Inflammatory macrophage treated with lipopolysaccharide for 1 hour (primary cell): ENCODE measurements at regions not wholly inside any gene's neighbourhood (a gene's known extent, or its start where the extent isn't known, plus 50 kb on each side); places are given as distances from the start of the nearest gene placed in this dataset.

Experiments
- DNase-seq, 2 donors: peaks; one replicate each; pipeline ENCODE4 v3.0.0-alpha.2; 2020 to 2022

DNA sequence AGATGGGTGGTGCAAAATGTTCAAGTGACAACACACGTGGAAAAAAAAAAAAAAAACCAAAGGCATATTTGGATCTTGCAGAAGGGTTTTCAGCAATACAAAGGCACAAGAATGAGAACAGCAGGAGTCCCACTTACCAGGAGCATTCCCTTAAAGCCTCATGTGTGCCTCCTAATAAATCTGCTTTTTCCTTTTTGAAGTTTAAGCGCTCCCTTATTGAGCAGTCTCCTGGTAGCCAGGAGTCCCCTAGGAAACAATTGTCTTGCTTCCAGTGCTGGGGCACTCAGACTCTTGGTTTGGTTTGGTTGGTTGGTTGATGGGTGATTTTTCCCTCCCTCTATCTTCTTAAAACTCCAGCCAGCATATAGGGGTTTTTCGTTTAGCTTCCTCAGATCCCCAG, 321.8 kb upstream of the NFE2L3 start:
- no peak for DNase-seq

DNA sequence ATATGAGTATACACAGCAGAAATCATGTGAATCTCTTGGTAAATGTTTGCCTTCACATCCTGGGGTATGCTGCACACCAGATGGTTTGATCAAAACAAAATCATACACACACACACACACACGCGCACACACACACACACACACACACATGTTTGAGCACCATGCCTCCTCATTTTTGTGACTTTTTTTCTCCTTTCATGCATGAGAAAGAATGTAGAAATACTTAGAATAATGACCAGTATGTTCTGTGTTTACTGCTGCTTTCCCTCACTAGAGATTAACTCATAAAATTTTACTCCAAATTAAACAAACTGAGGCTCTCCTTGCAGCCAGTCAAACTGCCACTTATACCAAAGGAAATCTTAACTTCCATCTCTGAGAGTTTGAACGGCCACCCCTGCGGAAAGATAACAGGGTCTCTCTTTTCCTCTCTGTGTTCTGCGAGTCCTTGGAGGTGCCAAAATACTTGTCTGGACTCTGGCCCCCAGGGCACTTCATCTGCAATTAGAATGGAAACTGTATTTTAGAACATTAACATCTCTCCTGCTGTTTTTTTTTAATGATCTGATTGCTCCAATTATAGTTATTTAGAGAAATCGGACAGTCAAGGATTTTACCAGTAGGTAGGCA, 320.8 kb upstream of the NFE2L3 start:
- DNase-seq, result no peak

DNA sequence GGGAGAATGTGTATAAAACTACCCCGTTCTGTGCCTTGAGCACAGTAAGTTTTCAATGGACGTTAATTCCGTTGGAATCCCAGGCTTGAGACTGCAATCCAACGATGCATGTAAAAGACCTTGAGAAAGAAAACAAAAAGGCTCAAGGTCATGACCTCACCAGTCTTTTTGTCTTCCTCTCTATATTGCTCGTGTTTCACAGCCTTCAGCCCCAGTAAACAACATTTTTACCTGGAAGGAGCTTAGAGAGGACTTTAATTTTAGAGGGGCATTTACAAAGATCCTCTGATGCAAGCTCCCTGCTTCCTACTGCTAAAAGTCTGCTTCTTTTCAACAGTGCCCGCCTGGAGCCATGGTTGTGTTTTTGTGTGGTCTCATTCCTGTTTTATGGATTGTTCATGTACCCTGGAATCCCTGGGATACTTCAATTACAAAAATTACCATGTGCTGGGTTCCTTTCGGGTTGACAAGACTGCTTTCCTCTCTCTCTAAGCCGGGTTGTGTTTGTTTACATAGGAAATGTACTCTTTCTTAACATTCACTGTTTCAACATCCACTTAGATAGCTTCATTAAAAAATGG, 320.1 kb upstream of the NFE2L3 start:
- no peak for DNase-seq

DNA sequence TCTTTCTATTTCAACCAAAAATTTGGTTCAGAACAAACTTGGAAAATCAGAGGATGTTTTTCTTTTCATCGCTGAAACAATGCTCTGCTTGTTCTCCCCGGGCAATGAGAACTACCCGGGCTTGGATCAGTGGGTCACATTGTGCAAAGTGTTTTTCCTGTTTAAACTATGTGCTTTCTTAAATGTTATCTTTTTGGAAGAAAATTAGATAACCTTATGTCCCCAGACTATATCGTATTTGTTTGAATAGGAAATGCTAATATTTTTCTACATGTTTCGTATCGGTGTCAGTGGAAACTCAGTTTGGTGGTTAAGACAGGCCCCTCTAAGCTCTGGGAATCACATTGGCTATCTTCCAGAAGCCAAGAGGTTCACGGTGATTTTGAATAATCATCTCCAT, 319.5 kb upstream of the NFE2L3 start:
- no peak for DNase-seq

DNA sequence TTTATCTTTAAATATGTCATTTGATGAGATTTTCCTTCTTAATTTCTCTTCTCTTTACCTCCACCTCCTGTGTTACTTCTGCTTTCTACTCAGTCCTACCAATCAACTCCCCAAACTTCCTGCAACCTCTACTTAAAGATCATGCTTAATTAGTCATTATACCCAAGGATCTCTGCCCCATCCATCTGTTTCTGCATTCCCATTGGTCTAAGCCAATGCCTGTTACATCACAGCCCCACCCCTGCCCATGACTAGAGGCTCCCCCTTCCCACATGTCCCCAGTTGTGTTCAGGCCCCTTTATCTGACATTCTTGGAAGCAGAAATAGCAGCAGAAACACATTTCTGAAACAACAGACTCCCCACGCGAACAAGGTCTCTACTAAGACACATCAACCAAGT, 319.1 kb upstream of the NFE2L3 start:
- DNase-seq, result no peak

DNA sequence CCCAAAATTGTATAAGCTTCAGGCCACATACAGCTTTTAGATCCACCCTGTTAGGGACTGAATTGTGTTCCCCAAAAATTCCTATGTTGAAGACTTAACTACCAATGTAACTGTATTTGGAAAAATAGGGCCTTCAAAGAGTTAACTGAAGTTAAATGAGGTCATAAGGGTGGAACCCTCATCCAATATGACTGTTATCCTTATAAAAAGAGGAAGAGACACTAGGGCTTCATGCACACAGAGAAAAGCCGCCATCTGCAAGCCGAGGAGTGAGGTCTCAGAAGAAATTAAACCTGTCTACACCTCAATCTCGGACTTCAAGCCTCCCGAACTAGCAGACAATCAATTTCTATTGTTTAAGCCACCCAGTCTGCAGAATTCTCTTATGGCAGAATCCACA, 317.9 kb upstream of the NFE2L3 start:
- no peak for DNase-seq

DNA sequence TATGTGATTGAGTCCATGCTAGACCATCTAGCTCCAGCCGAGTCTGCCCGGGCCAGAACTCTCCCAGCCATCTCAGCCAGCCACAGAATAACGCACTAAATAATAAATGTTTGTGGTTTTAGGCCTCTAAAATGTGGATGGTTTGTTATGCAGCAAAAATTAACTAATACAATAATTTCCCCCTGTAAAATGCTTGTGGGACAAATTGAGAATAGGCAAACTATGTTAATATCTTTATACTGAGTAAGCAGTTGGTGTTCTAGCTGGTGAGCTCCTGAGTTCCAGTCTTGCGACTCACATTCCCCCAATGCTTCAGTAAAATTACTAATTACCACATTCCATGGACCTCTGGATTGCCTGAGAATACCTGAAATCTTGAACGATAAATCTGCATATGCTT, 316.8 kb upstream of the NFE2L3 start:
- no peak for DNase-seq

DNA sequence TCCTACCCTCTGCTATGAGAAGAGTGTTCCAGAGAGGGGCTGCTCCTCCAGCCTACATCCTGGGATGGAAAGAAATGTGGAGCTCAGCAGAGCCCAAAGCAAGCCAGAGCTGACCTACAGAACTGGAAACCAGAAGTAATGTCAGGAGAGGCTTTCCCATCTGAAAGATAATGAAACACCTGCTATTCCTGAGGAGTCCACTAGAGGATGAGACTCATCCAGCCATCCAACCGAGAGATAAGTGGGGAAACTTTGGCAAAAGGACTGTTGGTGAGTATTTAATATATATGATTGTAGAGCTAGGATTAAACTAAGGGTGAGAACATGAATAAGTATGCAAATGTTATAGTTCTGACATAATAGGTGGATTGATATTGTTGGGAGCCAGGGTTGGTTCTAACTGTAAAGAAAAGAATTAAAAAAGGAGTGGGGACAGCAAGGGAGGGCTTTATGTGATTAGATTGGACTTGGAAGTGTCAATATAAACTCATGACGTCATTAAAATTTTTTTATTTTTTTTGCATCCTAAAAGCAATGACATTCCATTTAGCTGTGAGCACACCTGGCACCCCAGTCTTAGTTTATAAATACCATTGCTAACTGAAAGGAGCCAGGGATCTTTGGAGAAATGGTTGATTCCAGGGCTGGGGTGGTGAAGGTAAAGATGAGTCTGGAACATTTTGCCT, 312.8 kb upstream of the NFE2L3 start:
- DNase-seq, result no peak

DNA sequence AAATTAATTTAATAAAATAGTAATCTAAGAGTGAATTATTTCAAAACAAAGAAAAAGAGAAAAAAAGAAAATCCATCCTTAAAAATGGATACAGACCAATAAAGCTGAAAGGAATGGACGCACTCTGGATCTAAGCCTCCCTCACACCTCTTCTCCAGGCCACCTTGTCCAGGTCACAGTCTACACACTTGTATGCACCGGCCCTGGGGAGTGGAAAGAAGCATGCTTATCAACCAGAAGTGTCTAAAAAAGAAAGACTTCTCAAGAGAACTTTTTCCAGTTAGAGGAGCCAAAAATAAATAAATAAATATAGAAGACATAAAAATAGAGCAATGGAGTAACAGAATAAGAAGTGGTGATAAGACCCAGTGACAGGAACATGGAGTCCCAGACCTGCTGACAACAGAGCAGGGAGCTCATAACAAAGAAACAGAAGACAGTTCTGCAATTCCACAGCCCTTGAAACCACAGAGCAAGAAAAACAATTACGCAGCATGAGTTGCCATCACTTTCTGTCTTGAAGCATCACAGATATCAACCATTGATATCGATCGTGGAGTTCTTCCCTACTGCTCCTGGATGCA, 311.7 kb upstream of the NFE2L3 start:
- no peak for DNase-seq

DNA sequence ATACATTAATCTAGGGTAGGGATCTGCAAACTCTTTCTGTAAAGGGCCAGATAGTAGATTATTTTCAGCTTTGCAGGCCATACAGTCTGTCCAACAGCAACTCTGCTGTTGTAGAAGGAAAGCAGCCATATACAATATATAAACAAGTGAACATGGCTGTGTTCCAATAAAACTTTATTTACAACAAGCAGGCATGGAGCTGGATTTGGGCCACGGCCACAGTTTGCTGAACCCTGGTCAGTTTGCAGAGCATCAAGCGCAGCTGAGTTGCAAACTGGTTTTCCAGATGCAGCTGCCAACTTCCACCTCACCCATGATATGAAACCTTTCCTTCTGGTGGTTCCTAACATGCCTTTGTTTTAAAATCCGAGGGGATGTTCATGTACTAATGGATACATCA, 310.4 kb upstream of the NFE2L3 start:
- no peak for DNase-seq

DNA sequence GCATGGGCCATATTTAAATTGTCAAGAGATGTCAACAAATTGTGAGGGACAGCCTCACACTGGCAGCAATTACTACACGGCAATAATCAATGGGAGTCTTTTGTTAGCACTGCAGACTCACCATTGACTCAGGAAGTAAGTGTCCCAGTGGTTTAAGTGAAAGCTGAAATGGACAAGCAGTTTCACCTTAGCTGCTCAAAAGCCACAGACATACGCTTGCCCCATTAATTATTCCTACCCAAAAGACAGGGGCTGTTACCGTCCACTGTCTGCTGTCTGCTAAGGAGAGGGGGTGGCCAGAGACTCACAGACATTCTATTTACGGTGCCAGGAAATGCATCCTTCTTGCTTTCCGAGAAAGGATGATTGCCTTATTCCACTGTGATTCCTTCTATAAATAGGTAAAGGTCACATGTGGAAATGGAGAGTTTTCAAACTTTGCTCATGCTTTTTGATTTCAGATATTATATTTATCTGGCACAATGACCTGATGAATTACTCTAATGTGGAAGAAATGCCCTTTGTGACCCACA, 309.7 kb upstream of the NFE2L3 start:
- no peak for DNase-seq

DNA sequence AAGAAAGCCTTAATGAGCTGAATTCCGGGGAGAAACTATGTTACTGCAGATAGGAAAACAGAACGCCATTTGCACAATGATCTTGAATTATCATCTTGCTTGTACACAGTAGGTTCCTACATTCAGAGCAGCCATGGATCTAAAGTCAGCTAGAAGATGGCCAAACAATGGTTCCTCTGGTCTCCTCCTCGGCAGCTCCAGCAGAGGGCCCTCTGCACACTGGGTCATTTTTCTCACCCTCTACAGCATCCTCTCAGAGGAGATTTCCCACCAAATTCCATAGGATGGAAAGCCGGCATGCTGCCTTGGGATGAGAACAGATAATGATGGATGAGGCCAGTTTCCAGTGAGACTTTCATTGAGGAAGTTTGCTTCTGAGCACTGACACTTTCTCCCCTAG, 308.5 kb upstream of the NFE2L3 start:
- no peak for DNase-seq

DNA sequence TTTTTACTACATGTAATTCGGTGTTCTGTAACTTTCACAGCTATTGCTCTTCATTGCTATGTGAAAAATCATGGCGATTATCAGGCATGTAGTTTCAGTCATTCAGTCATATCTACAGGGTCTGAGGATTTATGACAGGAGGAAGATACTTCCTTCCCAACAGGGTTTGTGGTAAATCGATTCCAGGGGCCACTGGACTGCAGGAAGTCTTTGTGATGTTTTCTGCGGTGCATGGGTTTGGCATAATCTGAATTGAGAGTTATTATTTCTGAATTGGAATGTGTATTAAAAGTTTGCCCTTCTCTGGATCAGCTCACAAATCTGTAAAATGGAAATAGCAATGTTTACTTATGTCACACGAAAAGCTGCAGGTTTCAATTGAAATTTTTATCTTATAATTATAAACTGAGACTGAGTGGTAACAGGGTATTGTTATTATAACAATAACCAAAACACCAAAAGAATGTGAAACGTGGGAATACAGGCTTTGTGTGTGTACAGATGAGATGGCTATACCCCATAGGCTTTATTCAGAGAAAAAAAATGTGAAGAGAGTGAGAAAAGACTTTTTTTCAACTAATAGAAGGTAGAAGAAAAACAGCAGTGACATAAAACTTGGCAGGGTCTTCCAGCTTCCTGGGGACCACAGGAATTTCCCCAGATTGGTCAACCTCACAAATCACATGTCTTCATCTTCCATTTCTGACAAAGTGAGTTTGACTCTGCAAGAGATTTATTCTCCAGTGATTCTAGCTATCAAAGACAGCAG, 307.7 kb upstream of the NFE2L3 start:
- DNase-seq, result no peak

DNA sequence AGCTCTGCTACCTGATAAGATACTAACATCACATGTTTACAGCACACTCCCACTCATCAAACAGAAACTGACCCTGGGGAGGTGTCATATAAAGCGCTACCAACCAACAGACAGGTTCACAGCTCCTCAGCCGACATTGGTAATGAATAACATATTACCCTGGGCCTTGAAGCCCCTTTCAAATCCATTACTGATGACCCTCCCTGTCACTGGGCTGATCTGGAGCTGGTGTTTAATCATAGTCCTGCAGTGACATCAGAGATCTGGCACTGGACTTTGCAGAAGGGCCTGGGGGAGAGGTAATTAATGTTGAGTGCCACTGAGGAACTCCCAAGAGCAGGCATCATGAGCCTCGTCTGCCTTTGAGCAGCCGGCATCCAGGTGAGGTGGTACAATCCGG, 306.5 kb upstream of the NFE2L3 start:
- DNase-seq, result no peak

DNA sequence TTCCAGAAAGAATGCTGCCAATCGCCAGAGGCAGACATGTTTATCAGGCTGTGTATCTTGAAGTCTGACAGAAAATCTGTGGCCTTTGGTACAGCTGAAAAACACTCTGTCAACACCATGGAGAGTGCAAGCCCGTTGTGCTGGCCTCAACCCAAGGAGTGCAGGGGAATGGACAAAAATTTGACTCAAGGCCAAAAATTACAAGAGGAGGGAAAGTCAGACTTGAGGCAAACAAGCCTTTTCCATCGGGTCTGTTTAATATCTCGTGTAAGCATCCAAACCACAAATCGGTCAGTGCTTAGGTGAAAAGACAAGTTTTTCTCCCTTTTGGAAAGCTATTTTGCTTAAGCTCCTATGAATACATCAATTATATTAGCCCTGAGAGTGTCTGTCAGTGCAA, 305.3 kb upstream of the NFE2L3 start:
- DNase-seq, result no peak

DNA sequence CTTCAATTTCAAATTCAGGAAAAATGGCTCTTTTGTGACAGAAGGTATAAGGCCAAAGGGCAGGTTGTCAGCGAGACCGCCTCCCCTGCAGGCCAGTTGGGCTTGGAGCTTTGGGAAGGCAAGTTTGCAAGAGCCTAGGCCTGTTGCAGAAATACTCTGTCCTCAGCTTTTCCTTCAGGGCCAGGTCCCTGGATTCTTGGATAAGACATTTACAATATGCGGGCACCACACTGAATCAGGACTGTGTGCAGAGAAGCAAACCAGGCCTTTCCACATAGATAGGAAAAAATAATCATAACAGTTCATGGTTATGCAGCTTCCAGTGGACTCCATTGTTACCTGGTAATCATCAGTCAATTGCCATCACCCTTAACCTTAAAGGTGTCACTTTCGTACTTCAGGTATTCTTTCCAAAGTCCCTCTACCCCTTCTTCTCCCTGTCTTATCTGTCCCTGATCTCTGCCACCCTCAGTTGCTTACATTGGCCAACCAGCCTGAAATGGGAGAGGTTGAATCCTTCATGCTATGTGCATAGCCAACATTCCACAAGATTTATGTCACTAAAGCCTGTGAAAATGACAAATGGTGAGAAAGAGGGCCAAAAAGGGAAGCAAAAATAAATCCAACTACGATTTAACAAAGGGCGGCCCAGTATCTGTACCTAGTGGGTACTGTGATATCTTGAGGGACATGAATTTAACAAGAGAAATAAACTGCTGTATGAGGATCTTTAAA, 304.5 kb upstream of the NFE2L3 start:
- no peak for DNase-seq

DNA sequence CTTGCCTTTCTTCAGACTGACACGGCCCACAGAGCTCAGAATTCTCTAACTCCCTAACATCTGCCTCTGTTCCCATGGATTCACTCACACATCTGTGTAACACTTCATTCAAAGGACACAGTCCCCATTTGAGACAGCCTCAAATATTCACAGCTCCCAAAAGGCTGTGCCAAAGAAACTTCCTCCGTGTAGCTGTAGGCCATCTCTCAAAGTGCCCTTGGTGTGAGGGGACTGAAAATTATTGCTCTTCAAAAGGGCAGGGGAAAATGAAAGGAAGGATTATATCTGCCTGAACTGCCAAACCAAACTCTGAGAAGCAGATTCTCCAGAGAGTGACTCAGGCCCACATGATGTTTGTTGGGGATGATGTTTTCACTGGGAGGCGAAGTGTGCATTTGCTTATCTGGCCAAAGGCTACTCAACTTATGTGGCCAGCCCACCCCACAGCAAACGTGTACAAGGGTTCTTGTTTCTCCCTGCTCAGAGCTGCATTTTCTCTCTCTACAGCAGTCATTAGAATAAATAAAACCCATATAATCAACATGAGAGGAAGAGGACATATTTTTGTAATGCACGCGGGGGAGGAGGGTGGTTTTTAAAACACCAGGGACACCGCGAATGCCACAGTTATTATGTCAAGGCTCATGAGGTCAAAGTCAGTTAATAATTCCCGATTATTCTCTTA, 302.4 kb upstream of the NFE2L3 start:
- DNase-seq, result no peak

DNA sequence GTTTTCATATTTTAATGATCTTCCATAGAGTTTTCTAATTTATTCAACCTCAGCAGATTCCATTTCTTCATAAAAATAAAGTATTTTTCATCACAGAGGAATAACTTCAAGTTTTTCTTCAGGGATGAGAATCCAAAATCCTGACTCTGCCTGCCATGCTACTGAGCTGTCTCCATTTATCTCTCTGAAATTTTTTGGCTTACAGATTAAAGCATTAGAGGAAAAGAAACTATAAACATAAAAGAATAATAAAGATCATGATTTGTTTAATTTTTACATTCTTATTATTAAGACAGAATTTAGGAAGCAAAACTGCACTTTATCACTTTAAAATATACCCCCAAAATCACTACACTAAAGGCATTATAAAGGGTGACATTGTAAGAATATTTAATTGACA, 301.8 kb upstream of the NFE2L3 start:
- no peak for DNase-seq

DNA sequence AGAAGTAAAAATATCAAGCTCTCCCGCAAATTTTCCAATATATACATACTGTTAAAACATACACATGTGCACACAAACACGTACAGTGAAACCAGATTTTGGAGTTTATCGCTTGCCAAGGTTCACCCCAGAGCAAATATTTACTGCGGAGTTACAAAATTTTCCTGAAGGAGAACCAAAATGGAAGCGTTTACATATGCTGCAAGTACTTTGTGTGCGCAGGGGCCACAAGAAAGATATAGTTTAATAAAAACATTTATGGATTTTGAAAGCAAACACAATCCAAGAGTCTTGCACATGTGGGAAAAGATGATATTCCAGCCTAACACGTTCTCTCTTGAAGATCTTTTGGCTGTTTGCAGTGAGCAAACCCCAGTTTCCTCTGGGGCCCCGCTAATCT, 301.3 kb upstream of the NFE2L3 start:
- DNase-seq, result no peak

DNA sequence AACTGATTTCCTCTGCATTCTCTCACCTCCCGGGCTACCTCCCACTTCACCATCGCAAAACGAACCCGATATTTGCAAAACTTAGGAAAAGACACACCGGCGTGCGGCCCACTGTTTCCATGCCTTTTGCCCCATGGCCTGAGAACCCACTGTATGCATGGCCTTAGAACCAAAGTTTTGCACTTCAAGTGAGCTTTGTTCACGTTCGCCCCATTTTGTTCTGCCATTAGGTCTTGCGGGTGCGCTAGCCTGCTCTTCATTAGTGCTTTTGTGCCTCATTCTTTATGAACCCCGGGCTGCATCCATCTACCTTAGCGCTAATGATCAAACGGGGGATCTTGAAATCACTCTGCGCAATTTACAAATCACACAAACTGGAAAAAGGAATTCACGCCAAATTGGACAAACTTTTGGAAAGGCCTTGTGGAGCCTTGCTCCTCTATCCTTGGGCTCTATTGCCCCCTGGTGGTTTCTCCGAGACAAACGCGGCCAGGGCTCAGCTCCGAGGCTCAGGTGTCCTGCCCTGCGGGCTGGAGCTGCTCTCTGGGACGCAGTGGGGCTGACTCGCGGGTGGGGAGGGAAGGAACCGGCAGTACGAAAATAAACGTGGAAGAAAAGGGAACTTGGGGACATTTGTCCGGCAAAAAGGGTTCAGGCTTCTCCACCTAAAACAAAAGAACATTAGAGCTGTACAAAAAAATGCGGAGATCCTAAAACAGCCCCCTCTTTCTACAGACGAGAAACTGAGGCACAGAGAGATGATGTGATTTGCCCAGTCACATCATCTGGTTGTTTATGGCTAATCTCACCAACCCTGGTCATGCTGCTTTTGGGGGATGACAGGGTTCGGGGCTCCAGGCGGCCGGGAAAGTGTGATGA, 300.4 kb upstream of the NFE2L3 start:
- peak; percentile 50 to 87 for DNase-seq
